ENCODE measurements at regions not wholly inside any gene's neighbourhood (a gene's known extent, or its start where the extent isn't known, plus 50 kb on each side); places are given as distances from the start of the nearest gene placed in this dataset.

- Histone ChIP-seq H3K4me2 (ENCODE audit: low read length) (peak overlapping the region; percentile 57), H3K4me1 (ENCODE audit: control insufficient read depth in 1 of 2, insufficient read depth in 2 of 2, low read length in 2 of 2) (peaks cover 83 to 98% of the 10 kb centered on the region in 2 experiments), H3K79me2 (ENCODE audit: insufficient read depth, low read length) (peaks cover 100% of the 10 kb centered on the region), H3K9ac (ENCODE audit: low read length) (peak overlapping the region; percentile 63), H3K9me2 (ENCODE audit: insufficient read depth) (no peaks in the 10 kb centered on the region), H3K36me3 (ENCODE audit: control insufficient read depth in 1 of 2, insufficient read depth in 2 of 2, low read length in 2 of 2) (peaks cover 26 to 44% of the 10 kb centered on the region in 2 experiments), H4K20me1 (ENCODE audit: insufficient read depth) (no peaks in the 10 kb centered on the region), H3K27ac (ENCODE audit: low read depth, low read length) (peak overlapping the region; percentile 85; the same call in 1 of the 2 replicates), H3K27me3 (ENCODE audit: insufficient read depth, low read length) (no peaks in the 10 kb centered on the region), H2AFZ (ENCODE audit: low read depth, low read length, poor library complexity, severe bottlenecking) (no peak overlapping the region), H3K4me3 (replicated peaks in 1 of 2; ENCODE audit: low read depth in 1 of 2, low read length in 2 of 2) (no peak overlapping the region), H3K9me3 (ENCODE audit: control insufficient read depth in 1 of 2, insufficient read depth in 1 of 2, low read depth in 1 of 2, low read length in 2 of 2) (no peaks in the 10 kb centered on the region)
- no peak for TF ChIP-seq POLR2AphosphoS5 (IDR thresholded peaks at IDR 0.05; ENCODE audit: low read depth, low read length)
- no peak for TF ChIP-seq CBX3 (IDR thresholded peaks at IDR 0.05; ENCODE audit: low read depth)
- peak; percentile 5; the same call in 1 of the 2 replicates for TF ChIP-seq MAX (IDR thresholded peaks at IDR 0.05)
- TF ChIP-seq CEBPB (IDR thresholded peaks at IDR 0.05; ENCODE audit: low read depth): 0 out of 2 replicates have a peak, but pooled peaks have one; percentile 22
- TF ChIP-seq ZNF274 (IDR thresholded peaks at IDR 0.05; ENCODE audit: low read depth, low read length): no peak
- 0 out of 2 replicates have a peak, but pooled peaks have one; percentile 5 for TF ChIP-seq SP1 (IDR thresholded peaks at IDR 0.05; ENCODE audit: low read depth)
- ChIA-PET RAD21 (ENCODE audit: low non-redundant PET in 1 of 2, low total read pairs in 2 of 2, uncharacterized antibody in 2 of 2, unreplicated experiment in 2 of 2) (no interaction called here), POLR2A (interaction anchor here (1.1 to 3.5 kb wide), 3 partner anchors 15 to 39 kb away, joined by 4 to 12 read pairs (median 6); no protein-coding TSS in a partner anchor), CTCF (no interaction called here)
- no peak for ATAC-seq
- intact Hi-C loops (cut with micrococcal nuclease): no loop called here
- DNase-seq (ENCODE audit: low read depth, low spot score): no peak
- BruUV-seq (replicated peaks): no TSS peak
These were observed 210.0 kb upstream of the KLF14 start for GRCh38 chr7:130943981-130944380.

DNA sequence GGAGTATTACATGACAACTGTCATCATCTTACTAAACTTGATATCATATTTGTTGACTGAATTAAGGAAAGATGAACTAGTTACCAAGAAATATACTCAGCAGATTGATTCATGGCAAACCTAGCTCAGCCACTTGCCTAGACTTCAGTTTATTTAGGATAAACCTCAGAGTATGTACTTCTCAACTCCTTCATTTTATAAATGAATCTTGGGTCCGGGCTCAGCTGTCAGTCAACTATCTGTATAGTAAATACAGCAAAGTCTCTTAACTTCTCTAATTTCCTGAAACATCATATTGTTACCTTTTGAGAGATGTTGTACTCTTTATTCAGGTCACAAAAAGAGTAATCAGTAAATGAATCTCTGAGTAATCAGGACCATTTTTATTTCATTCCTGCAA, 211.0 kb upstream of the KLF14 start:
- H4K20me1 ChIP-seq (ENCODE audit: insufficient read depth): no peaks in the 10 kb centered on the region
- intact Hi-C loops (cut with micrococcal nuclease): no loop called here
- H3K27me3 ChIP-seq (ENCODE audit: insufficient read depth, low read length): no peaks in the 10 kb centered on the region
- ATAC-seq (no peak), DNase-seq (ENCODE audit: low read depth, low spot score) (no peak)
- peaks cover 26 to 46% of the 10 kb centered on the region in 2 experiments for H3K36me3 ChIP-seq (ENCODE audit: control insufficient read depth in 1 of 2, insufficient read depth in 2 of 2, low read length in 2 of 2)
- H3K27ac ChIP-seq (ENCODE audit: low read depth, low read length): peak overlapping the region; percentile 85
- ChIA-PET POLR2A (interaction anchor here (0.8 to 4.5 kb wide), 6 partner anchors 9 to 40 kb away, joined by 4 to 21 read pairs (median 5); no protein-coding TSS in a partner anchor), RAD21 (ENCODE audit: low non-redundant PET in 1 of 2, low total read pairs in 2 of 2, uncharacterized antibody in 2 of 2, unreplicated experiment in 2 of 2) (no interaction called here), CTCF (no interaction called here)
- no peaks in the 10 kb centered on the region for H3K9me2 ChIP-seq (ENCODE audit: insufficient read depth)
- BruUV-seq (replicated peaks): no TSS peak
- peak overlapping the region; percentile 27 for H3K9ac ChIP-seq (ENCODE audit: low read length)
- peaks cover 100% of the 10 kb centered on the region for H3K79me2 ChIP-seq (ENCODE audit: insufficient read depth, low read length)
- H3K9me3 ChIP-seq (ENCODE audit: control insufficient read depth in 1 of 2, insufficient read depth in 1 of 2, low read depth in 1 of 2, low read length in 2 of 2): no peaks in the 10 kb centered on the region
- no peak overlapping the region for H3K4me3 ChIP-seq (replicated peaks in 1 of 2; ENCODE audit: low read depth in 1 of 2, low read length in 2 of 2)
- H3K4me1 ChIP-seq (ENCODE audit: control insufficient read depth in 1 of 2, insufficient read depth in 2 of 2, low read length in 2 of 2): peaks cover 78 to 96% of the 10 kb centered on the region in 2 experiments
- H3K4me2 ChIP-seq (ENCODE audit: low read length): 0 out of 2 replicates have a peak overlapping the region, but pooled peaks have one; percentile 8
- no peak overlapping the region for H2AFZ ChIP-seq (ENCODE audit: low read depth, low read length, poor library complexity, severe bottlenecking)
- TF ChIP-seq ELF1 (IDR thresholded peaks at IDR 0.05; ENCODE audit: borderline replicate concordance, low read depth) (no peak), EZH2 (IDR thresholded peaks at IDR 0.05) (no peak), YY1 (IDR thresholded peaks at IDR 0.05; ENCODE audit: extremely low read depth, insufficient replicate concordance, low read depth, low read length) (no peak), POLR2AphosphoS5 (IDR thresholded peaks at IDR 0.05; ENCODE audit: low read depth, low read length) (no peak), TCF7L2 (IDR thresholded peaks at IDR 0.05; ENCODE audit: borderline replicate concordance, extremely low read depth, insufficient read depth, insufficient read length) (no peak), JUND (IDR thresholded peaks at IDR 0.05) (no peak), RAD21 (IDR thresholded peaks at IDR 0.05; ENCODE audit: low read depth) (no peak), SRF (IDR thresholded peaks at IDR 0.05; ENCODE audit: low read depth) (no peak), ZNF274 (IDR thresholded peaks at IDR 0.05; ENCODE audit: low read depth, low read length) (no peak), SP1 (IDR thresholded peaks at IDR 0.05; ENCODE audit: low read depth) (no peak), ZFX (IDR thresholded peaks at IDR 0.05) (no peak), EZH2phosphoT487 (IDR thresholded peaks at IDR 0.05; ENCODE audit: borderline replicate concordance) (no peak)
- TF ChIP-seq, protein P1, sequence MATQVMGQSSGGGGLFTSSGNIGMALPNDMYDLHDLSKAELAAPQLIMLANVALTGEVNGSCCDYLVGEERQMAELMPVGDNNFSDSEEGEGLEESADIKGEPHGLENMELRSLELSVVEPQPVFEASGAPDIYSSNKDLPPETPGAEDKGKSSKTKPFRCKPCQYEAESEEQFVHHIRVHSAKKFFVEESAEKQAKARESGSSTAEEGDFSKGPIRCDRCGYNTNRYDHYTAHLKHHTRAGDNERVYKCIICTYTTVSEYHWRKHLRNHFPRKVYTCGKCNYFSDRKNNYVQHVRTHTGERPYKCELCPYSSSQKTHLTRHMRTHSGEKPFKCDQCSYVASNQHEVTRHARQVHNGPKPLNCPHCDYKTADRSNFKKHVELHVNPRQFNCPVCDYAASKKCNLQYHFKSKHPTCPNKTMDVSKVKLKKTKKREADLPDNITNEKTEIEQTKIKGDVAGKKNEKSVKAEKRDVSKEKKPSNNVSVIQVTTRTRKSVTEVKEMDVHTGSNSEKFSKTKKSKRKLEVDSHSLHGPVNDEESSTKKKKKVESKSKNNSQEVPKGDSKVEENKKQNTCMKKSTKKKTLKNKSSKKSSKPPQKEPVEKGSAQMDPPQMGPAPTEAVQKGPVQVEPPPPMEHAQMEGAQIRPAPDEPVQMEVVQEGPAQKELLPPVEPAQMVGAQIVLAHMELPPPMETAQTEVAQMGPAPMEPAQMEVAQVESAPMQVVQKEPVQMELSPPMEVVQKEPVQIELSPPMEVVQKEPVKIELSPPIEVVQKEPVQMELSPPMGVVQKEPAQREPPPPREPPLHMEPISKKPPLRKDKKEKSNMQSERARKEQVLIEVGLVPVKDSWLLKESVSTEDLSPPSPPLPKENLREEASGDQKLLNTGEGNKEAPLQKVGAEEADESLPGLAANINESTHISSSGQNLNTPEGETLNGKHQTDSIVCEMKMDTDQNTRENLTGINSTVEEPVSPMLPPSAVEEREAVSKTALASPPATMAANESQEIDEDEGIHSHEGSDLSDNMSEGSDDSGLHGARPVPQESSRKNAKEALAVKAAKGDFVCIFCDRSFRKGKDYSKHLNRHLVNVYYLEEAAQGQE (IDR thresholded peaks at IDR 0.05; ENCODE audit: low read depth): no peak
- TF ChIP-seq, protein P2, sequence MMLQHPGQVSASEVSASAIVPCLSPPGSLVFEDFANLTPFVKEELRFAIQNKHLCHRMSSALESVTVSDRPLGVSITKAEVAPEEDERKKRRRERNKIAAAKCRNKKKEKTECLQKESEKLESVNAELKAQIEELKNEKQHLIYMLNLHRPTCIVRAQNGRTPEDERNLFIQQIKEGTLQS (IDR thresholded peaks at IDR 0.05): no peak
